ENCODE measurements at regions not wholly inside any gene's neighbourhood (a gene's known extent, or its start where the extent isn't known, plus 50 kb on each side); places are given as distances from the start of the nearest gene placed in this dataset.

DNA sequence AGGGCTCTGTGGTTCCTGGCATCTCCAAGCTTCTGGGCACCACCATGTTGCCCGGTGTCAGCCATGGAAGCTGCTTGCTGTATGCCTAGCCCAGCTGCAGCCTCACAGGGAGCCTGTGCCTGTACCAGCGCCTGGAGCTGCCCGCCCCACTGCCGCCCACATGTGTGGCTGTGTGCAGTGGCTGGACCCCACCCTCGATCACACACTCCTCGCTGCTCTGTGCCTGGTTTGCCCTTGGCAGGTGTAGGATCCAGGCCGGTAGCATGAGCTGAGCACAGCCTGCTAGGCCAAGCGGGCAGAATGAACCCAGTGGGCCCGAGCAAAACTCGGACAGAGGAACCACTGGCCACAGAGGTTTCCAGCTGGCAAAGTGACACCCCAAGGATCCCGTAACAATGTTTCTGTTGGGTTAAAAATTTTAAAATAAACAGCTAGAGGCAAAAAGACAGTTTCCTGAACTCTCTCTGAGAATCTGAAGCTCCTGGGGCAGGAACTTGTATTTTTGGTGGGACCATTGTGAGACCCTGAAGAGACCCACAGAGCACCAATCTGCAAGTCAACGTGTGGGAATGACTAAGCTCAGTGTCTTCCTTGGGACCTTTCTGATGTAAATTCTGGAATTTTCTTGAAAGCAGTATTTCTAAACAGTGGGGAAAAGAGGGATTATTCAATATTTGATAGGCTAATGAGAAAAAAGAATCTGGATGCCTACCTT is 73.1 kb upstream of the CCDC112 start:
- Mint-ChIP-seq H3K27me3 (ENCODE audit: unreplicated experiment) (peaks cover 4% of the 10 kb centered on the region), H3K27ac (ENCODE audit: unreplicated experiment) (no peak overlapping the region), H3K4me1 (ENCODE audit: unreplicated experiment) (no peaks in the 10 kb centered on the region), H3K9me3 (ENCODE audit: unreplicated experiment) (no peaks in the 10 kb centered on the region), H3K4me3 (ENCODE audit: unreplicated experiment) (no peak overlapping the region), H3K36me3 (ENCODE audit: unreplicated experiment) (no peaks in the 10 kb centered on the region)
- TF ChIP-seq, protein P1, sequence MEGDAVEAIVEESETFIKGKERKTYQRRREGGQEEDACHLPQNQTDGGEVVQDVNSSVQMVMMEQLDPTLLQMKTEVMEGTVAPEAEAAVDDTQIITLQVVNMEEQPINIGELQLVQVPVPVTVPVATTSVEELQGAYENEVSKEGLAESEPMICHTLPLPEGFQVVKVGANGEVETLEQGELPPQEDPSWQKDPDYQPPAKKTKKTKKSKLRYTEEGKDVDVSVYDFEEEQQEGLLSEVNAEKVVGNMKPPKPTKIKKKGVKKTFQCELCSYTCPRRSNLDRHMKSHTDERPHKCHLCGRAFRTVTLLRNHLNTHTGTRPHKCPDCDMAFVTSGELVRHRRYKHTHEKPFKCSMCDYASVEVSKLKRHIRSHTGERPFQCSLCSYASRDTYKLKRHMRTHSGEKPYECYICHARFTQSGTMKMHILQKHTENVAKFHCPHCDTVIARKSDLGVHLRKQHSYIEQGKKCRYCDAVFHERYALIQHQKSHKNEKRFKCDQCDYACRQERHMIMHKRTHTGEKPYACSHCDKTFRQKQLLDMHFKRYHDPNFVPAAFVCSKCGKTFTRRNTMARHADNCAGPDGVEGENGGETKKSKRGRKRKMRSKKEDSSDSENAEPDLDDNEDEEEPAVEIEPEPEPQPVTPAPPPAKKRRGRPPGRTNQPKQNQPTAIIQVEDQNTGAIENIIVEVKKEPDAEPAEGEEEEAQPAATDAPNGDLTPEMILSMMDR (IDR thresholded peaks at IDR 0.05) = no peak
- no peak for DNase-seq (ENCODE audit: extremely low spot score, unreplicated experiment)

DNA sequence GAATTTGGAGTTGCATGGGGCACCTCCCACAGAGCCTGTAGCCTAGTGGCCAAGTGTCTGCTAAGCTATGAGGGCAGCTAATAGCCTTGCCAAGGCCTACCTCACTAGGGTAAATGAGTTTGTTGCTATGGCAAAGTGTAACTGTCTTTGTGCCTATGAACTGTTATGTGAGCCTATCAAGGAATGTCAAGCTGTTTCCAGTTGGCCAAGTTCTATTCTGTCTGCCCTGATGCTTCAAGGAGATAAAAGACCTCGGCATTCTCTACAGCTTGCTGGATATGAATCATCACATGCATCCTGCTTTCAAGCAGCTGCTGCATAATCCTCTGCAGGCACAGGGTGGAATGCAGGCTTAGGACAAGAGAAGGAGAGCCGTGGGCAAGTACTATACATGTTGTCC is 69.8 kb upstream of the CCDC112 start:
- Mint-ChIP-seq H3K27ac (ENCODE audit: unreplicated experiment) (no peak overlapping the region), H3K4me1 (ENCODE audit: unreplicated experiment) (no peaks in the 10 kb centered on the region), H3K36me3 (ENCODE audit: unreplicated experiment) (no peaks in the 10 kb centered on the region), H3K9me3 (ENCODE audit: unreplicated experiment) (no peaks in the 10 kb centered on the region), H3K27me3 (ENCODE audit: unreplicated experiment) (no peaks in the 10 kb centered on the region), H3K4me3 (ENCODE audit: unreplicated experiment) (no peak overlapping the region)
- TF ChIP-seq, protein P1 (IDR thresholded peaks at IDR 0.05) = no peak
- no peak for DNase-seq (ENCODE audit: extremely low spot score, unreplicated experiment)

DNA sequence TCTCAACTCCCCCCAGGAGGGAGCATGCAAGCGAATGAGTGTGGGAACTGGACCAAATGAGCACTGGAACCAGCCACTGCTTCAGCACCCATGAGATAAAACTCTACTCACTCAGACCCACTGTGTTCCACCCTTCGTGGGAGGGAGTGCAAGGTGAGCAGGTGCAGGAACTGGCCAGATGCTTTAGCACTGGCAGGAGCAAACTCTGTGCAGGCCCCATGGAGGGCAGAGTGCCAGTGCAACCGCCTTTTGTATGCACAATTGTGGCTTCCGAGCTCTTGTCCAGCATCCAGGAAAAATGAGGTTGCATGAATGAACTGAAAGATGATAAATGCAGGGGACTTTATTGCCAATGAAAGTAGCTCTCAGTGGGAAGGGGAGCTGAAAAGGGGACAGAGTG is 67.4 kb upstream of the CCDC112 start:
- Mint-ChIP-seq H3K4me3 (ENCODE audit: unreplicated experiment) (no peak overlapping the region), H3K9me3 (ENCODE audit: unreplicated experiment) (no peaks in the 10 kb centered on the region), H3K27me3 (ENCODE audit: unreplicated experiment) (peaks cover 11% of the 10 kb centered on the region), H3K27ac (ENCODE audit: unreplicated experiment) (no peak overlapping the region), H3K4me1 (ENCODE audit: unreplicated experiment) (no peaks in the 10 kb centered on the region), H3K36me3 (ENCODE audit: unreplicated experiment) (no peaks in the 10 kb centered on the region)
- DNase-seq (ENCODE audit: extremely low spot score, unreplicated experiment) = no peak
- TF ChIP-seq, protein P1 (IDR thresholded peaks at IDR 0.05) = no peak

DNA sequence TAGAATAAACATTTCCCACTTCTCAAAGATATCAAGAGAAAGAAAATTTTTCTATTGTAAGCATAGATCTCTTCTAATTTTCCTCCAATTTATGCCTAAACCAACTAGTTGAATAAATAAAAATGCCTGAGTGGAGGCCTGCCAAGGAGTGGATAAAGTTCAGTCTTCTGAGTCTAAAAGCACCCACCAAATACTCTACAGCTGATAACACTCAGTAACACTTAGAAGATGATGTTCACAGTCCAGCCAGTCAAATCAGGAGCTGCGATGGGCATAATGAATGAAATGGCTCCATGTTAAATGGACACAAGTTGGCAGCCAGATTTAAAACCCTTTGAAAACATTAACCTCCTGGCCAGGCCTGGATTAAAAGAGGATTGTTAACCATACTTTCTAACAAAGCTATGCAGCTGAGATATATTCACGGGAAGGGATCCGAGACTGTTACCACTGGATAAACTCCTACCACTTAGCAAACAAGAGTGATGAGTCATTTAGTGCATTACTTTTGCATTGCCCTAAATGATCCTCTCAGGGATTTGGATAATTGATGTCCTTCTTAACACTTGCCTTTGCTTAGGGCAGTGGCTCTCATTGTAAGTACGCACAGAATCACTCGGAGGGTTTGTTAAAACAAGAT is 63.7 kb upstream of the CCDC112 start:
- no peak for DNase-seq (ENCODE audit: extremely low spot score, unreplicated experiment)
- Mint-ChIP-seq H3K27ac (ENCODE audit: unreplicated experiment) (no peak overlapping the region), H3K9me3 (ENCODE audit: unreplicated experiment) (no peaks in the 10 kb centered on the region), H3K27me3 (ENCODE audit: unreplicated experiment) (peaks cover 26% of the 10 kb centered on the region), H3K4me3 (ENCODE audit: unreplicated experiment) (no peak overlapping the region), H3K36me3 (ENCODE audit: unreplicated experiment) (no peaks in the 10 kb centered on the region), H3K4me1 (ENCODE audit: unreplicated experiment) (no peaks in the 10 kb centered on the region)
- TF ChIP-seq, protein P1 (IDR thresholded peaks at IDR 0.05) = no peak

- H3K27me3 Mint-ChIP-seq (ENCODE audit: unreplicated experiment) = peaks cover 25% of the 10 kb centered on the region
- no peak overlapping the region for H3K27ac Mint-ChIP-seq (ENCODE audit: unreplicated experiment)
- H3K36me3 Mint-ChIP-seq (ENCODE audit: unreplicated experiment) = peaks cover 1% of the 10 kb centered on the region
- TF ChIP-seq, protein P1 (IDR thresholded peaks at IDR 0.05) = no peak
- peaks cover 11% of the 10 kb centered on the region for H3K9me3 Mint-ChIP-seq (ENCODE audit: unreplicated experiment)
- no peak overlapping the region for H3K4me3 Mint-ChIP-seq (ENCODE audit: unreplicated experiment)
- DNase-seq (ENCODE audit: extremely low spot score, unreplicated experiment) = no peak
- H3K4me1 Mint-ChIP-seq (ENCODE audit: unreplicated experiment) = no peaks in the 10 kb centered on the region
Observed at GRCh38 chr5:115355767-115356381, 59.4 kb upstream of the CCDC112 start.

Measured in osteocyte (in vitro differentiated cells).